22Rv1 (cell line): ENCODE measurements at regions not wholly inside any gene's neighbourhood (a gene's known extent, or its start where the extent isn't known, plus 50 kb on each side); places are given as distances from the start of the nearest gene placed in this dataset.

Experiments used
- ZFX ChIP-seq: fragments of 450-650 bp; IDR thresholded peaks from 2 replicates; pipeline ENCODE4 v1.6.1; 2017; ENCODE audit warnings: antibody characterized with exemption, borderline replicate concordance
- TF ChIP-seq, protein P1 (sequence below): fragments of 450-650 bp; IDR thresholded peaks from 2 replicates; pipeline ENCODE4 v1.5.1; 2017; ENCODE audit warnings: mild to moderate bottlenecking

GRCh38 chr10:89869180-89869579 lies 167.8 kb downstream of the KIF20B start:
- TF ChIP-seq, protein P1, sequence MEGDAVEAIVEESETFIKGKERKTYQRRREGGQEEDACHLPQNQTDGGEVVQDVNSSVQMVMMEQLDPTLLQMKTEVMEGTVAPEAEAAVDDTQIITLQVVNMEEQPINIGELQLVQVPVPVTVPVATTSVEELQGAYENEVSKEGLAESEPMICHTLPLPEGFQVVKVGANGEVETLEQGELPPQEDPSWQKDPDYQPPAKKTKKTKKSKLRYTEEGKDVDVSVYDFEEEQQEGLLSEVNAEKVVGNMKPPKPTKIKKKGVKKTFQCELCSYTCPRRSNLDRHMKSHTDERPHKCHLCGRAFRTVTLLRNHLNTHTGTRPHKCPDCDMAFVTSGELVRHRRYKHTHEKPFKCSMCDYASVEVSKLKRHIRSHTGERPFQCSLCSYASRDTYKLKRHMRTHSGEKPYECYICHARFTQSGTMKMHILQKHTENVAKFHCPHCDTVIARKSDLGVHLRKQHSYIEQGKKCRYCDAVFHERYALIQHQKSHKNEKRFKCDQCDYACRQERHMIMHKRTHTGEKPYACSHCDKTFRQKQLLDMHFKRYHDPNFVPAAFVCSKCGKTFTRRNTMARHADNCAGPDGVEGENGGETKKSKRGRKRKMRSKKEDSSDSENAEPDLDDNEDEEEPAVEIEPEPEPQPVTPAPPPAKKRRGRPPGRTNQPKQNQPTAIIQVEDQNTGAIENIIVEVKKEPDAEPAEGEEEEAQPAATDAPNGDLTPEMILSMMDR = no peak
- no peak for TF ChIP-seq ZFX
